ENCODE measurements at regions not wholly inside any gene's neighbourhood (a gene's known extent, or its start where the extent isn't known, plus 50 kb on each side); places are given as distances from the start of the nearest gene placed in this dataset.
"Not testable (repeated sequence)": the region's sequence is repeated elsewhere in the genome, so short reads cannot be mapped to it uniquely, and the experiment has no call there.

- Histone ChIP-seq H3K36me3 (ENCODE audit: control insufficient read depth, insufficient read depth, low read length) (no peaks in the 10 kb centered on the region), H3K4me3 (ENCODE audit: low read depth, low read length) (no peak overlapping the region), H3K27me3 (ENCODE audit: control insufficient read depth, insufficient read depth, low read length) (no peaks in the 10 kb centered on the region)
- DNase-seq (ENCODE audit: low read depth) (no peak), FAIRE-seq (no peak)
- TF ChIP-seq CTCF (IDR thresholded peaks at IDR 0.05; ENCODE audit: insufficient read depth, low read length, severe bottlenecking), result no peak
Observed at GRCh38 chr14:40216976-40217375, 784.7 kb upstream of the FBXO33 start.

- not testable (repeated sequence) for DNase-seq (ENCODE audit: low read depth); H3K36me3 ChIP-seq (ENCODE audit: control insufficient read depth, insufficient read depth, low read length); FAIRE-seq; H3K27me3 ChIP-seq (ENCODE audit: control insufficient read depth, insufficient read depth, low read length); H3K4me3 ChIP-seq (ENCODE audit: low read depth, low read length)
Observed at GRCh38 chr14:40216408-40216807, 784.2 kb upstream of the FBXO33 start.

- H3K36me3 ChIP-seq (ENCODE audit: control insufficient read depth, insufficient read depth, low read length), result no peaks in the 10 kb centered on the region
- DNase-seq (ENCODE audit: low read depth), result no peak
Observed at GRCh38 chr14:40213701-40214100, 781.5 kb upstream of the FBXO33 start.

GRCh38 chr14:40204441-40205175 is 772.4 kb upstream of the FBXO33 start:
- DNase-seq (ENCODE audit: low read depth), result no peak
- no peaks in the 10 kb centered on the region for H3K27me3 ChIP-seq (ENCODE audit: control insufficient read depth, insufficient read depth, low read length)
- no peak for TF ChIP-seq CTCF (IDR thresholded peaks at IDR 0.05; ENCODE audit: insufficient read depth, low read length, severe bottlenecking)
- FAIRE-seq, result no peak
- no peaks in the 10 kb centered on the region for H3K36me3 ChIP-seq (ENCODE audit: control insufficient read depth, insufficient read depth, low read length)
- no peak overlapping the region for H3K4me3 ChIP-seq (ENCODE audit: low read depth, low read length)

More at GRCh38 chr14:40213701-40214100, 781.5 kb upstream of the FBXO33 start:
- FAIRE-seq, result no peak
- TF ChIP-seq CTCF (IDR thresholded peaks at IDR 0.05; ENCODE audit: insufficient read depth, low read length, severe bottlenecking), result no peak
- Histone ChIP-seq H3K27me3 (ENCODE audit: control insufficient read depth, insufficient read depth, low read length) (no peaks in the 10 kb centered on the region), H3K4me3 (ENCODE audit: low read depth, low read length) (no peak overlapping the region)

- DNase-seq (ENCODE audit: low read depth) (no peak), FAIRE-seq (no peak)
- H3K36me3 ChIP-seq (ENCODE audit: control insufficient read depth, insufficient read depth, low read length), result no peaks in the 10 kb centered on the region
- H3K27me3 ChIP-seq (ENCODE audit: control insufficient read depth, insufficient read depth, low read length), result no peaks in the 10 kb centered on the region
- no peak for TF ChIP-seq CTCF (IDR thresholded peaks at IDR 0.05; ENCODE audit: insufficient read depth, low read length, severe bottlenecking)
- no peak overlapping the region for H3K4me3 ChIP-seq (ENCODE audit: low read depth, low read length)
Observed at GRCh38 chr14:40199101-40199500, 766.9 kb upstream of the FBXO33 start.

- no peak for FAIRE-seq
- no peak overlapping the region for H3K4me3 ChIP-seq (ENCODE audit: low read depth, low read length)
- no peaks in the 10 kb centered on the region for H3K36me3 ChIP-seq (ENCODE audit: control insufficient read depth, insufficient read depth, low read length)
- no peak for TF ChIP-seq CTCF (IDR thresholded peaks at IDR 0.05; ENCODE audit: insufficient read depth, low read length, severe bottlenecking)
- no peak for DNase-seq (ENCODE audit: low read depth)
- H3K27me3 ChIP-seq (ENCODE audit: control insufficient read depth, insufficient read depth, low read length), result no peaks in the 10 kb centered on the region
Observed at GRCh38 chr14:40197344-40197743, 765.1 kb upstream of the FBXO33 start.

Measured in bronchial epithelial cell (primary cell).